Fibroblast of lung (primary cell): ENCODE measurements at regions not wholly inside any gene's neighbourhood (a gene's known extent, or its start where the extent isn't known, plus 50 kb on each side); places are given as distances from the start of the nearest gene placed in this dataset.

Experiments
- CTCF ChIP-seq, 2 donors: IDR thresholded peaks in 1 of 2; conservative IDR thresholded peaks in 1 of 2; 1 replicate in 1 of 2; 2 replicates in 1 of 2; pipeline ENCODE4 v1.5.1; 2011 to 2012; ENCODE audit warnings: low read length in 2 of 2, control low read depth in 1 of 2, inconsistent platforms in 1 of 2, low read depth in 1 of 2, mild to moderate bottlenecking in 1 of 2
- EZH2 ChIP-seq: IDR thresholded peaks from 2 replicates; pipeline ENCODE4 v1.5.1; 2012; ENCODE audit warnings: low read length, control low read depth, mild to moderate bottlenecking; ENCODE audit errors: missing control alignments

GRCh38 chr2:121969766-121970639, 214.6 kb downstream of the TSN start:
- TF ChIP-seq EZH2 (no peak), CTCF (conservative IDR thresholded peaks at IDR 0.05 in 1 of 2, IDR thresholded peaks at IDR 0.05 in 1 of 2; ENCODE audit: low read depth in 1 of 2, low read length in 2 of 2) (no peak)
